Vagina (tissue), 2 donors: ENCODE measurements at regions not wholly inside any gene's neighbourhood (a gene's known extent, or its start where the extent isn't known, plus 50 kb on each side); places are given as distances from the start of the nearest gene placed in this dataset.

Experiments used
- DNase-seq, 2 donors: peaks; one replicate each; pipeline ENCODE4 v3.0.0-alpha.2; 2017; ENCODE audit errors: extremely low spot score in 2 of 2
- H3K27ac ChIP-seq: fragments of 200-600 bp; sonication (generic); one replicate; pipeline ENCODE4 v1.5.1; 2019
- H3K27me3 ChIP-seq: fragments of 200-600 bp; sonication (generic); one replicate; pipeline ENCODE4 v1.5.1; 2019
- H3K36me3 ChIP-seq, 2 donors: fragments of 200-600 bp; sonication (generic); one replicate each; pipeline ENCODE4 v1.5.1; 2017 to 2019
- H3K4me1 ChIP-seq: fragments of 200-600 bp; sonication (generic); one replicate; pipeline ENCODE4 v1.5.1; 2019
- H3K4me3 ChIP-seq, 2 donors: fragments of 200-600 bp; sonication (generic); 1 replicate in 1 of 2; 2 replicates in 1 of 2; pipeline ENCODE4 v1.5.1; 2016 to 2019
- H3K9me3 ChIP-seq: fragments of 200-600 bp; sonication (generic); one replicate; pipeline ENCODE4 v1.5.1; 2019
- CTCF ChIP-seq, 3 experiments: fragments of 450-650 bp in 2 of 3; fragments of 200-600 bp in 1 of 3; sonication (generic) in 1 of 3; IDR thresholded peaks; one replicate each; pipeline ENCODE4 v1.5.1; 2017 to 2019; ENCODE audit warnings: antibody characterized with exemption in 3 of 3, mild to moderate bottlenecking in 2 of 3, moderate library complexity in 2 of 3
- POLR2A ChIP-seq, 2 donors: fragments of 450-650 bp; IDR thresholded peaks; one replicate each; pipeline ENCODE4 v1.6.1; 2017; ENCODE audit warnings: antibody characterized with exemption in 2 of 2, mild to moderate bottlenecking in 2 of 2, moderate library complexity in 2 of 2
- POLR2AphosphoS5 ChIP-seq, 2 donors: sonication (generic); formaldehyde crosslinking; IDR thresholded peaks; one replicate each; pipeline ENCODE4 v1.9.0; 2017; ENCODE audit warnings: antibody characterized with exemption in 2 of 2, mild to moderate bottlenecking in 2 of 2, low read depth in 1 of 2; ENCODE audit not compliant: insufficient read depth in 1 of 2
- intact Hi-C: fragments of 100-400 bp; cut with DNase I; formaldehyde crosslinking; loops from one replicate; pipeline ENCODE4 v1.15.1; 2023

DNA sequence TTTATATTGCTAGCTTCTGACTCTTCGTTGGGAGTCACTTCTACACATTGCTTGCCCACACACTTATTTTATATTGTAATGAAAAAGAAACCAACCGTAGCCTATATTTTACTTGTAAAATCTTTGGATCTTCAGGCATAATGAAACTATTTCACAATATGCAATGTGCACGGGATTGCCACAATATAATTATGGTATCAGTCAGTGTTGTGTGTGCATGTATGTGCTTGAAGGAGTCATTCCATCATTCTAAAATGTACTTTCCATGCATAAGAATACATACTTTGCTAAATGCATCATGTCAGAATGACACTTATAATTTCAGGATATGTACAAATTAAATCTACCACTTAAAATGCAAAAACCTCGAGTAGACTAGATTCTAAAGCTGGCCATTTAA is 64.0 kb upstream of the TLE4 start:
- no peak for DNase-seq
- Histone ChIP-seq H3K4me3 (no peak overlapping the region), H3K9me3 (no peaks in the 10 kb centered on the region), H3K27me3 (no peaks in the 10 kb centered on the region), H3K36me3 (no peaks in the 10 kb centered on the region), H3K27ac (no peak overlapping the region), H3K4me1 (no peaks in the 10 kb centered on the region)
- intact Hi-C loops: no loop called here
- no peak for TF ChIP-seq CTCF (IDR thresholded peaks at IDR 0.05)
- no peak for TF ChIP-seq POLR2AphosphoS5 (IDR thresholded peaks at IDR 0.05; ENCODE audit: insufficient read depth in 1 of 2, low read depth in 1 of 2)
- TF ChIP-seq POLR2A (IDR thresholded peaks at IDR 0.05): no peak

DNA sequence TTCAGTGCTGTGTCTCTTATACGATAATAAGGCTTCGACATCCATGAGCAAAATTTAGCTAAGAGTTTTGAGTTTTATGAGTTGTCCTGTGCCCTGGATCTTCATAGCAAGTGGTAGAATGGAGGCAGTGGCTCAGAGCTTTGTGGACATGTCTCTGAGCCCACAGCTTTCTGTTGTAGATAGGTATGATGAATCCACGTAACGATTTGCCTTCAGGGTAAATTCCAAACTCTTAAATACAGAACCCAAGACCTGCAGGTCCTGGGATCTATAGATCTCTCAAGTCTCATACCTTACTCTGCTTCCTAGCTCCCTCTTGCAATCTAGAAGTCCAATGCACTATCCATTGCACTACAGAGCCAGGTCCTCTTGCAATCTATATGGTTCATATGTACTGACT is 59.5 kb upstream of the TLE4 start:
- no peaks in the 10 kb centered on the region for H3K36me3 ChIP-seq
- intact Hi-C loops: no loop called here
- no peak overlapping the region for H3K27ac ChIP-seq
- TF ChIP-seq CTCF (IDR thresholded peaks at IDR 0.05): no peak
- no peak for TF ChIP-seq POLR2A (IDR thresholded peaks at IDR 0.05)
- TF ChIP-seq POLR2AphosphoS5 (IDR thresholded peaks at IDR 0.05; ENCODE audit: insufficient read depth in 1 of 2, low read depth in 1 of 2): no peak
- no peaks in the 10 kb centered on the region for H3K4me1 ChIP-seq
- H3K4me3 ChIP-seq: no peak overlapping the region
- H3K27me3 ChIP-seq: no peaks in the 10 kb centered on the region
- no peak for DNase-seq
- H3K9me3 ChIP-seq: no peaks in the 10 kb centered on the region
